Smooth muscle cell (in vitro differentiated cells): ENCODE measurements at regions not wholly inside any gene's neighbourhood (a gene's known extent, or its start where the extent isn't known, plus 50 kb on each side); places are given as distances from the start of the nearest gene placed in this dataset.
A peak's percentile ranks its signal among the peaks of the same experiment; 100 is the strongest.

Experiments
- DNase-seq: peaks from one replicate; lab custom pipeline; 2025; ENCODE audit not compliant: unreplicated experiment; lab: John Stamatoyannopoulos, UW
- H2AFZ ChIP-seq: fragments of 200-600 bp; sonication (generic); 2 replicates; pipeline ENCODE4 v1.6.0; 2016; ENCODE audit warnings: antibody characterized with exemption, low read depth, mild to moderate bottlenecking
- H3F3A ChIP-seq: fragments of 200-600 bp; sonication (generic); 2 replicates; pipeline ENCODE4 v1.6.0; 2017; ENCODE audit warnings: antibody characterized with exemption, low read depth
- H3K27ac ChIP-seq: fragments of 200-600 bp; sonication (generic); 2 replicates; pipeline ENCODE4 v1.5.1; 2016; ENCODE audit warnings: low read depth, mild to moderate bottlenecking
- H3K27me3 ChIP-seq: fragments of 200-600 bp; sonication (generic); 2 replicates; pipeline ENCODE4 v1.6.1; 2016; ENCODE audit warnings: low read depth, mild to moderate bottlenecking
- H3K36me3 ChIP-seq: fragments of 200-600 bp; sonication (generic); 2 replicates; pipeline ENCODE4 v1.5.1; 2016; ENCODE audit warnings: low read depth
- H3K4me1 ChIP-seq: fragments of 200-600 bp; sonication (generic); 2 replicates; pipeline ENCODE4 v1.5.1; 2016; ENCODE audit warnings: low read depth
- H3K4me2 ChIP-seq: fragments of 200-600 bp; sonication (generic); 2 replicates; pipeline ENCODE4 v1.6.0; 2016; ENCODE audit warnings: mild to moderate bottlenecking
- H3K4me3 ChIP-seq: fragments of 200-600 bp; sonication (generic); 2 replicates; pipeline ENCODE4 v1.5.1; 2016; ENCODE audit warnings: mild to moderate bottlenecking
- H3K79me2 ChIP-seq: fragments of 200-600 bp; sonication (generic); 2 replicates; pipeline ENCODE4 v1.6.0; 2016; ENCODE audit warnings: low read depth, mild to moderate bottlenecking
- H3K9ac ChIP-seq: fragments of 200-600 bp; sonication (generic); 2 replicates; pipeline ENCODE4 v1.6.0; 2016; ENCODE audit warnings: low read depth
- H3K9me3 ChIP-seq: fragments of 200-600 bp; sonication (generic); replicated peaks from 2 replicates; pipeline ENCODE4 v1.5.1; 2016; ENCODE audit warnings: low read depth
- H4K20me1 ChIP-seq: fragments of 200-600 bp; sonication (generic); 2 replicates; pipeline ENCODE4 v1.6.0; 2016; ENCODE audit warnings: low read depth
- CTCF ChIP-seq: fragments of 200-600 bp; sonication (generic); IDR thresholded peaks from 2 replicates; pipeline ENCODE4 v1.5.1; 2017; ENCODE audit warnings: borderline replicate concordance, mild to moderate bottlenecking, antibody characterized with exemption; ENCODE audit not compliant: insufficient read depth, poor library complexity, severe bottlenecking
- WGBS: methylation state at CpG from one replicate; pipeline ENCODE4 v1.1.7; 2016; ENCODE audit warnings: low lambda C conversion rate; 5-methylcytosine and 5-hydroxymethylcytosine counted together

DNA sequence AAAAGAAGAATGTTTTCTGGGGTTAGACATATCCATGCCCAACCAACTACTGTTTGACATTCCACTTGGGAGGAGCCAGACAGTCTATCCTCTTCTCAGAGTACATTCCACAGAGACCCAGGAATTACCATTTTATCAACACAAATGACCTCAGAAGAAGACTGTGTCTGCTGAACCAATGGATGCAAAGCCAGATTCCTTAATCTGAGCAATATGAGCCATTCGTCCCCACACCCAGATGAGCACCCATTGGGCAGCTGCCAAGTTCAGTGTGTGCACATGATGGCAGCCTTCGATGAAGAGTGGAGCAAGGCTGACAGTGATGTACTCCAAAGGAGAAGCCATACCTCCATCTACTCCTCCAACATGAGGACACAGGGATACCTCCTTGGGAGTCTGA is 111.3 kb downstream of the ZNF674 start:
- H3K4me2 ChIP-seq, result no peak overlapping the region
- DNase-seq, result no peak
- no peak for TF ChIP-seq CTCF
- no peaks in the 10 kb centered on the region for H3F3A ChIP-seq
- no peaks in the 10 kb centered on the region for H3K9me3 ChIP-seq
- 63% methylated on average over 2 of the region's 2 CpGs for WGBS
- no peaks in the 10 kb centered on the region for H3K79me2 ChIP-seq
- no peaks in the 10 kb centered on the region for H4K20me1 ChIP-seq
- H3K27ac ChIP-seq, result no peak overlapping the region
- H2AFZ ChIP-seq, result no peak overlapping the region
- no peaks in the 10 kb centered on the region for H3K4me1 ChIP-seq
- H3K9ac ChIP-seq, result no peak overlapping the region
- no peaks in the 10 kb centered on the region for H3K27me3 ChIP-seq
- no peak overlapping the region for H3K4me3 ChIP-seq
- no peaks in the 10 kb centered on the region for H3K36me3 ChIP-seq

DNA sequence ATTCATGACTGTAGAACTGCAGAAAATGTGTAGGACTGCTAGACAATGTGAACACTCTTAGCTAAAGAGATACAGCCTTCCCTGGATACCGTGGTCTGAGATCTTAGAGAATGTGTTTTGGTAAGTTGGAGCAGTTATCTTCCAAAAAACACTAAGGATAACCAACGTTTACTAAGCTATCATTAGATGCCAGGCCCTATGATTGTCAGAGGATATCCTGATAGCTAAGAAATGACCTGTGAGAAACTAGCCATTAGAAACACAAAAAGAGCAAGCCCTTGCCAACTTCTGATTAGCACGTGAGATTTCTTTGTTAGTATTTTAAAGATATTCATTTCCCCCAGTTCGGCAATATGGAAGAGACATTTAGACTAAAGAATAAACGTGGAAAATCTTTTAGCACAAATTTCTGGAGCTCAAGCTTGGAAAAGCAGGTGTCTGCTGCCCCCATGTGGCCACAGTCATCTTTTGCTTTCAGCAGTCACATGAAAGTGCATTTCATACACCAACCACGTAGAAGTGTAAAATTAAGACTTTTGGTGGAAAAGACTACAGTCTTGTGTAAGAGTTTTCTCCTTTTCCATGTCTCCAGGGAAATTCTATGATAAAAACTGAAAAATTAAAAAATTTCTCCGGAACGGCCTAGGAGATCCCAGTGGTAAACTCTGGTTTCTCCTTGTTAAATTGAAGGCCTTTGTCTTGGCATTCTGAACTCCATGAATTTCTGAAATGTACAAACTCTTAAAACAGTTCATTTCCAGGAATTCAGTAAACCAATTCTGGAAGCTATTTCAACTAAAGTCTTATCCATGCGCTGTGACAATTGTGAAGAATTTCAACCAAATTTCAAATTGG is 136.4 kb downstream of the ZNF674 start:
- no peak overlapping the region for H3K4me3 ChIP-seq
- WGBS, result 25% methylated on average over 9 of the region's 9 CpGs
- H3K4me1 ChIP-seq, result no peaks in the 10 kb centered on the region
- no peak overlapping the region for H3K4me2 ChIP-seq
- no peak overlapping the region for H3K9ac ChIP-seq
- no peaks in the 10 kb centered on the region for H3K79me2 ChIP-seq
- peak; percentile 13 for DNase-seq
- H3F3A ChIP-seq, result no peaks in the 10 kb centered on the region
- H3K27me3 ChIP-seq, result no peaks in the 10 kb centered on the region
- H4K20me1 ChIP-seq, result no peaks in the 10 kb centered on the region
- H2AFZ ChIP-seq, result no peak overlapping the region
- peak; percentile 80 for TF ChIP-seq CTCF
- no peak overlapping the region for H3K27ac ChIP-seq
- H3K36me3 ChIP-seq, result no peaks in the 10 kb centered on the region
- no peaks in the 10 kb centered on the region for H3K9me3 ChIP-seq

- Histone ChIP-seq H3K9ac (no peak overlapping the region), H3K27me3 (no peaks in the 10 kb centered on the region), H3K36me3 (no peaks in the 10 kb centered on the region), H3K79me2 (no peaks in the 10 kb centered on the region), H4K20me1 (no peaks in the 10 kb centered on the region), H3F3A (no peaks in the 10 kb centered on the region), H3K27ac (peak overlapping the region; percentile 52), H3K9me3 (no peaks in the 10 kb centered on the region), H3K4me1 (no peaks in the 10 kb centered on the region), H2AFZ (no peak overlapping the region), H3K4me3 (no peak overlapping the region), H3K4me2 (peak overlapping the region; percentile 44)
- WGBS, result 63% methylated on average over 2 of the region's 2 CpGs
- TF ChIP-seq CTCF, result no peak
- no peak for DNase-seq
These were observed 137.5 kb downstream of the ZNF674 start for GRCh38 chrX:46407753-46408130.
